GM12891 (cell line): ENCODE measurements at regions not wholly inside any gene's neighbourhood (a gene's known extent, or its start where the extent isn't known, plus 50 kb on each side); places are given as distances from the start of the nearest gene placed in this dataset.

Experiments
- POLR2A ChIP-seq: IDR thresholded peaks from 2 replicates; pipeline ENCODE4 v1.6.1; 2011; ENCODE audit warnings: low read depth, low read length, control low read depth
- POLR2AphosphoS5 ChIP-seq: IDR thresholded peaks from 2 replicates; pipeline ENCODE4 v1.6.1; 2011; ENCODE audit warnings: low read depth, low read length, control low read depth
- TAF1 ChIP-seq: IDR thresholded peaks from 2 replicates; pipeline ENCODE4 v1.6.1; 2011; ENCODE audit warnings: low read depth, low read length, control low read depth

GRCh38 chr18:6649421-6650126 lies 79.9 kb upstream of the ARHGAP28 start:
- TF ChIP-seq POLR2A (no peak), POLR2AphosphoS5 (no peak), TAF1 (no peak)
